A673 (cell line): ENCODE measurements at regions not wholly inside any gene's neighbourhood (a gene's known extent, or its start where the extent isn't known, plus 50 kb on each side); places are given as distances from the start of the nearest gene placed in this dataset.

Experiments used
- BruUV-seq: library from RNA; stranded (reverse); fragments of 400-500 nt; replicated peaks from 2 replicates; lab custom pipeline; 2021; lab: Mats Ljungman, UMichigan
- CTCF ChIA-PET: fragments of 300-600 bp; sonication (Branson Sonifier 250); formaldehyde crosslinking; loops from one replicate; lab custom pipeline; 2022; ENCODE audit warnings: antibody characterized with exemption; lab: Charles Lee
- POLR2A ChIA-PET: fragments of 300-600 bp; sonication (Branson Sonifier 250); formaldehyde crosslinking; loops from one replicate; lab custom pipeline; 2022; ENCODE audit warnings: antibody characterized with exemption; ENCODE audit not compliant: low non-redundant PET; lab: Charles Lee
- DNase-seq: peaks from one replicate; pipeline ENCODE4 v3.0.0-alpha.2; 2015; ENCODE audit warnings: low spot score
- H3K27ac ChIP-seq: fragments of 200-600 bp; sonication (generic); 2 replicates; pipeline ENCODE4 v1.5.1; 2016; ENCODE audit warnings: mixed run types, low read depth, mild to moderate bottlenecking, mixed read lengths, antibody characterized with exemption, low read length; ENCODE audit not compliant: poor library complexity, severe bottlenecking
- H3K27me3 ChIP-seq: fragments of 200-600 bp; sonication (generic); replicated peaks from 2 replicates; pipeline ENCODE4 v1.6.1; 2017; ENCODE audit warnings: mixed run types, low read depth, mild to moderate bottlenecking, mixed read lengths, antibody characterized with exemption, low read length; ENCODE audit not compliant: insufficient read depth, poor library complexity
- H3K36me3 ChIP-seq: fragments of 200-600 bp; sonication (generic); 2 replicates; pipeline ENCODE4 v1.6.1; 2016; ENCODE audit warnings: mixed run types, mild to moderate bottlenecking, mixed read lengths, antibody characterized with exemption, low read length; ENCODE audit not compliant: insufficient read depth, poor library complexity, severe bottlenecking
- H3K4me1 ChIP-seq: fragments of 200-600 bp; sonication (generic); 2 replicates; pipeline ENCODE4 v1.6.1; 2017; ENCODE audit warnings: mixed run types, mild to moderate bottlenecking, mixed read lengths, antibody characterized with exemption, low read length; ENCODE audit not compliant: insufficient read depth, poor library complexity, severe bottlenecking
- H3K4me3 ChIP-seq: fragments of 200-600 bp; sonication (generic); 2 replicates; pipeline ENCODE4 v1.5.1; 2016; ENCODE audit warnings: low read depth, mixed run types, mild to moderate bottlenecking, mixed read lengths, low read length; ENCODE audit not compliant: poor library complexity, severe bottlenecking
- H3K9me3 ChIP-seq: fragments of 200-600 bp; sonication (generic); 2 replicates; pipeline ENCODE4 v1.6.1; 2016; ENCODE audit warnings: mixed run types, low read depth, mild to moderate bottlenecking, mixed read lengths, antibody characterized with exemption, low read length; ENCODE audit not compliant: poor library complexity, severe bottlenecking
- CTCF ChIP-seq: fragments of 300-800, 200-600 bp; sonication (generic); conservative IDR thresholded peaks from 2 replicates; pipeline ENCODE4 v1.5.1; 2017; ENCODE audit warnings: low read depth, mild to moderate bottlenecking, antibody characterized with exemption, low read length, moderate library complexity, mixed read lengths
- EZH2 ChIP-seq: fragments of 200-600 bp; sonication (generic); IDR thresholded peaks from 2 replicates; pipeline ENCODE4 v1.6.1; 2017; ENCODE audit warnings: borderline replicate concordance, low read depth, mild to moderate bottlenecking, mixed read lengths, antibody characterized with exemption, low read length; ENCODE audit not compliant: poor library complexity, severe bottlenecking
- intact Hi-C: fragments of 100-400 bp; cut with micrococcal nuclease; formaldehyde crosslinking; loops from one replicate; pipeline ENCODE4 v1.10.0; 2022; ENCODE audit not compliant: unreplicated experiment

GRCh38 chr6:164087211-164087610, 672.7 kb downstream of the QKI start:
- no peak overlapping the region for H3K27ac ChIP-seq
- no peaks in the 10 kb centered on the region for H3K36me3 ChIP-seq
- H3K4me1 ChIP-seq, result no peaks in the 10 kb centered on the region
- no TSS peak for BruUV-seq
- POLR2A ChIA-PET, result no interaction called here
- DNase-seq, result no peak
- intact Hi-C loops, result no loop called here
- TF ChIP-seq EZH2 (no peak), CTCF (no peak)
- CTCF ChIA-PET, result no interaction called here
- H3K27me3 ChIP-seq, result no peaks in the 10 kb centered on the region
- H3K9me3 ChIP-seq, result no peaks in the 10 kb centered on the region
- no peak overlapping the region for H3K4me3 ChIP-seq

- Histone ChIP-seq H3K27me3 (no peaks in the 10 kb centered on the region), H3K4me1 (no peaks in the 10 kb centered on the region), H3K4me3 (no peak overlapping the region), H3K27ac (no peak overlapping the region), H3K36me3 (no peaks in the 10 kb centered on the region), H3K9me3 (no peaks in the 10 kb centered on the region)
- TF ChIP-seq EZH2, result no peak
- TF ChIP-seq CTCF, result no peak
- ChIA-PET POLR2A (no interaction called here), CTCF (no interaction called here)
- DNase-seq, result no peak
- BruUV-seq, result no TSS peak
- intact Hi-C loops, result no loop called here
These were observed 671.8 kb downstream of the QKI start for GRCh38 chr6:164086076-164086887.

- no peak for DNase-seq
- no peak for TF ChIP-seq CTCF
- TF ChIP-seq EZH2, result no peak
- H3K27ac ChIP-seq, result no peak overlapping the region
These were observed 670.9 kb downstream of the QKI start for GRCh38 chr6:164085091-164086075.

More at GRCh38 chr6:164085091-164086075, 670.9 kb downstream of the QKI start:
- CTCF ChIA-PET, result no interaction called here
- Histone ChIP-seq H3K4me1 (no peaks in the 10 kb centered on the region), H3K9me3 (no peaks in the 10 kb centered on the region), H3K27me3 (no peaks in the 10 kb centered on the region), H3K36me3 (no peaks in the 10 kb centered on the region), H3K4me3 (no peak overlapping the region)
- intact Hi-C loops, result no loop called here
- POLR2A ChIA-PET, result no interaction called here
- no TSS peak for BruUV-seq
